HAP-1 (cell line): ENCODE measurements at regions not wholly inside any gene's neighbourhood (a gene's known extent, or its start where the extent isn't known, plus 50 kb on each side); places are given as distances from the start of the nearest gene placed in this dataset.

Experiments used
- DNase-seq, 2 experiments: peaks; one replicate each; pipeline ENCODE4 v3.0.0-alpha.2; 2016 to 2020; ENCODE audit warnings: low spot score in 2 of 2
- H3K27me3 ChIP-seq: fragments of 250-450 bp; sonication (Bioruptor Pico); 2 replicates; pipeline ENCODE4 v1.5.1; 2020; ENCODE audit warnings: low read depth, mild to moderate bottlenecking, moderate library complexity
- H3K36me3 ChIP-seq: fragments of 250-450 bp; sonication (Bioruptor Pico); replicated peaks from 2 replicates; pipeline ENCODE4 v1.5.1; 2020; ENCODE audit warnings: mild to moderate bottlenecking
- H3K4me1 ChIP-seq: fragments of 250-450 bp; sonication (Bioruptor Pico); 2 replicates; pipeline ENCODE4 v1.5.1; 2020; ENCODE audit warnings: mild to moderate bottlenecking
- H3K4me3 ChIP-seq: fragments of 250-450 bp; sonication (Bioruptor Pico); 2 replicates; pipeline ENCODE4 v1.5.1; 2020; ENCODE audit warnings: mild to moderate bottlenecking, moderate library complexity
- H3K9me3 ChIP-seq: fragments of 250-450 bp; sonication (Bioruptor Pico); 2 replicates; pipeline ENCODE4 v1.5.1; 2020; ENCODE audit warnings: mild to moderate bottlenecking, moderate library complexity
- in situ Hi-C: fragments of 300-500 bp; cut with MboI; formaldehyde crosslinking; loops from 3 replicates; pipeline ENCODE4 v1.14.3; 2020; ENCODE audit warnings: low sequenced_read_pairs, inconsistent platforms, mixed read lengths

- Histone ChIP-seq H3K27me3 (no peaks in the 10 kb centered on the region), H3K36me3 (no peaks in the 10 kb centered on the region), H3K4me1 (no peaks in the 10 kb centered on the region), H3K4me3 (no peak overlapping the region), H3K9me3 (no peaks in the 10 kb centered on the region)
- in situ Hi-C loops = no loop called here
- DNase-seq = no peak
Measured at GRCh38 chr9:82498541-82499317, 510.2 kb downstream of the SPATA31D1 start.

DNA sequence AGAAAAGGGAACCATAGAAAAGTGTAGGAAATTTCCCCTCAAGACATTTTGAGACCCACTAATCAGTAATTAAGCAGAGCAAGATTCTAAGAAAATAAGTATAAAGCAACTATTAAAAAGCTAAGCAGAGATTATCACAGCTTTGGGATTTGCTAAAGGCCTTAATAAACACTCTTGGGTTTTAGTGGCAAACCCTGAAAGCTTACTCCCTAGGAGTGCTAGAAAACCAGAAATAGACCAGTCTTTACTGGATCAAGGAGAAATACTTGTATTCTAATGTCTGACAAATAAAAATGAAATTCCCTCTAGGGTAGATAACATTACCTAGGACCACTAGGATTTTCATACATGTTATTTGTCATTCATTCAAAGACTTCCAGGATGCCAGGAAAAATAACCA, 510.8 kb downstream of the SPATA31D1 start:
- Histone ChIP-seq H3K4me3 (no peak overlapping the region), H3K9me3 (no peaks in the 10 kb centered on the region), H3K4me1 (no peaks in the 10 kb centered on the region), H3K36me3 (no peaks in the 10 kb centered on the region), H3K27me3 (no peaks in the 10 kb centered on the region)
- in situ Hi-C loops = no loop called here
- DNase-seq = no peak

- in situ Hi-C loops = no loop called here
- Histone ChIP-seq H3K4me3 (no peak overlapping the region), H3K27me3 (no peaks in the 10 kb centered on the region), H3K9me3 (no peaks in the 10 kb centered on the region), H3K36me3 (no peaks in the 10 kb centered on the region), H3K4me1 (no peaks in the 10 kb centered on the region)
- DNase-seq = no peak
Measured at GRCh38 chr9:82504620-82505019, 516.0 kb downstream of the SPATA31D1 start.

GRCh38 chr9:82511626-82512025, 523.1 kb downstream of the SPATA31D1 start:
- Histone ChIP-seq H3K4me3 (no peak overlapping the region), H3K4me1 (no peaks in the 10 kb centered on the region), H3K36me3 (no peaks in the 10 kb centered on the region), H3K27me3 (no peaks in the 10 kb centered on the region), H3K9me3 (no peaks in the 10 kb centered on the region)
- in situ Hi-C loops = no loop called here
- DNase-seq = no peak

DNA sequence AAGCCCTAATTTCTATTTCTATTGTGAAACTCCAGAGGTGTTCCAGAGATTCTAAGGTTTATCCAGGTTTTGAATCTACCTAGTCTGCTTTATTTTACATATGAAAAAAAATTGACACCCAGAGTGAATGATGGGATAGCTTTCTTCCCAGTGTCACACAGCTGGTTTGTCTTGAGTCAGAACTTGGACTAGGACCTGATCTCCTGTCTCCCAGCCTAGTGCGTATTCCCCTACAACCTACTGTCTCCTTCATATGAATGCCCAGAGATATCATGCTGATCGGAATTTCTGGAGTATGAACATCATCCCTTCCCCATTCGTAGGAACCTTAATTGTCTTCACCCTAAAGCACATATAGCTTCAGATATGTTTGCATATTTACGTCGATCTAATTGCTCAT, 524.2 kb downstream of the SPATA31D1 start:
- Histone ChIP-seq H3K9me3 (no peaks in the 10 kb centered on the region), H3K4me3 (no peak overlapping the region), H3K27me3 (no peaks in the 10 kb centered on the region), H3K4me1 (no peaks in the 10 kb centered on the region), H3K36me3 (no peaks in the 10 kb centered on the region)
- in situ Hi-C loops = no loop called here
- DNase-seq = no peak

GRCh38 chr9:82513242-82513751, 524.7 kb downstream of the SPATA31D1 start:
- Histone ChIP-seq H3K4me1 (no peaks in the 10 kb centered on the region), H3K27me3 (no peaks in the 10 kb centered on the region), H3K9me3 (no peaks in the 10 kb centered on the region), H3K4me3 (no peak overlapping the region), H3K36me3 (no peaks in the 10 kb centered on the region)
- in situ Hi-C loops = no loop called here
- no peak for DNase-seq

- Histone ChIP-seq H3K9me3 (no peaks in the 10 kb centered on the region), H3K4me1 (no peaks in the 10 kb centered on the region)
- in situ Hi-C loops = no loop called here
Measured at GRCh38 chr9:82513976-82514735, 525.6 kb downstream of the SPATA31D1 start.

GRCh38 chr9:82518868-82519267, 530.3 kb downstream of the SPATA31D1 start:
- Histone ChIP-seq H3K4me1 (no peaks in the 10 kb centered on the region), H3K9me3 (no peaks in the 10 kb centered on the region), H3K36me3 (no peaks in the 10 kb centered on the region), H3K4me3 (no peak overlapping the region), H3K27me3 (no peaks in the 10 kb centered on the region)
- in situ Hi-C loops = no loop called here
- DNase-seq = no peak

More at GRCh38 chr9:82513976-82514735, 525.6 kb downstream of the SPATA31D1 start:
- no peak for DNase-seq
- H3K27me3 ChIP-seq = no peaks in the 10 kb centered on the region
- no peak overlapping the region for H3K4me3 ChIP-seq
- H3K36me3 ChIP-seq = no peaks in the 10 kb centered on the region

GRCh38 chr9:82519332-82519731, 530.8 kb downstream of the SPATA31D1 start:
- no peaks in the 10 kb centered on the region for H3K27me3 ChIP-seq
- no peak for DNase-seq
- in situ Hi-C loops = no loop called here
- no peaks in the 10 kb centered on the region for H3K9me3 ChIP-seq
- no peak overlapping the region for H3K4me3 ChIP-seq
- no peaks in the 10 kb centered on the region for H3K4me1 ChIP-seq
- no peaks in the 10 kb centered on the region for H3K36me3 ChIP-seq

DNA sequence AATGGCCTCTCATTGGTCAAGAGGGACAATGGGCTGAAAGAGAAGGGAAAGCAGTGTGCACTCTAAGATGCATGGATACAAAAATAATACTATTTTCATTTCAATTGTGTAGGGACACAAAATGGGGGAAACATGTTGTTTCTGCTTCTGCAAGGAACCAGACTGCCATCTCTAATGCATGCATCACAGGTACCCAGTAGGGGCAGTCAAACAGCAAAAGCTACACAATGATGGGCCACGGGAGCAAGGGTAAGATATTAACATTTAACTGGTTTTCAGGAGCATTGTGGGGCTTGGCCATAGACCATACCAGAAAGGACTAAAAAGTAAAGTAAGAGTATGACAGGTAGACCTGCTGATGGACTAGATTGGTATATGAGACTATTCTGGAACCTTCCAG, 535.8 kb downstream of the SPATA31D1 start:
- DNase-seq = no peak
- Histone ChIP-seq H3K4me1 (no peaks in the 10 kb centered on the region), H3K9me3 (no peaks in the 10 kb centered on the region), H3K27me3 (no peaks in the 10 kb centered on the region), H3K4me3 (no peak overlapping the region), H3K36me3 (no peaks in the 10 kb centered on the region)
- in situ Hi-C loops = no loop called here

GRCh38 chr9:82526577-82526976, 536.4 kb downstream of the RASEF start:
- DNase-seq = no peak
- no peaks in the 10 kb centered on the region for H3K4me1 ChIP-seq
- H3K27me3 ChIP-seq = no peaks in the 10 kb centered on the region
- in situ Hi-C loops = no loop called here
- H3K36me3 ChIP-seq = no peaks in the 10 kb centered on the region
- H3K4me3 ChIP-seq = no peak overlapping the region
- no peaks in the 10 kb centered on the region for H3K9me3 ChIP-seq

- H3K4me1 ChIP-seq = no peaks in the 10 kb centered on the region
- H3K4me3 ChIP-seq = no peak overlapping the region
- no peaks in the 10 kb centered on the region for H3K9me3 ChIP-seq
- in situ Hi-C loops = no loop called here
- no peak for DNase-seq
- H3K36me3 ChIP-seq = no peaks in the 10 kb centered on the region
- H3K27me3 ChIP-seq = no peaks in the 10 kb centered on the region
Measured at GRCh38 chr9:82531795-82532194, 531.1 kb downstream of the RASEF start.

GRCh38 chr9:82532504-82533180, 530.3 kb downstream of the RASEF start:
- in situ Hi-C loops = no loop called here
- no peaks in the 10 kb centered on the region for H3K27me3 ChIP-seq
- H3K4me1 ChIP-seq = no peaks in the 10 kb centered on the region
- no peak overlapping the region for H3K4me3 ChIP-seq
- H3K36me3 ChIP-seq = no peaks in the 10 kb centered on the region
- DNase-seq = no peak
- H3K9me3 ChIP-seq = no peaks in the 10 kb centered on the region
